OCI-M2 (cell line): ENCODE measurements at regions not wholly inside any gene's neighbourhood (a gene's known extent, or its start where the extent isn't known, plus 50 kb on each side); places are given as distances from the start of the nearest gene placed in this dataset.

Experiments used
- DNase-seq: peaks from one replicate; lab custom pipeline; 2025; ENCODE audit not compliant: unreplicated experiment; lab: John Stamatoyannopoulos, UW

DNA sequence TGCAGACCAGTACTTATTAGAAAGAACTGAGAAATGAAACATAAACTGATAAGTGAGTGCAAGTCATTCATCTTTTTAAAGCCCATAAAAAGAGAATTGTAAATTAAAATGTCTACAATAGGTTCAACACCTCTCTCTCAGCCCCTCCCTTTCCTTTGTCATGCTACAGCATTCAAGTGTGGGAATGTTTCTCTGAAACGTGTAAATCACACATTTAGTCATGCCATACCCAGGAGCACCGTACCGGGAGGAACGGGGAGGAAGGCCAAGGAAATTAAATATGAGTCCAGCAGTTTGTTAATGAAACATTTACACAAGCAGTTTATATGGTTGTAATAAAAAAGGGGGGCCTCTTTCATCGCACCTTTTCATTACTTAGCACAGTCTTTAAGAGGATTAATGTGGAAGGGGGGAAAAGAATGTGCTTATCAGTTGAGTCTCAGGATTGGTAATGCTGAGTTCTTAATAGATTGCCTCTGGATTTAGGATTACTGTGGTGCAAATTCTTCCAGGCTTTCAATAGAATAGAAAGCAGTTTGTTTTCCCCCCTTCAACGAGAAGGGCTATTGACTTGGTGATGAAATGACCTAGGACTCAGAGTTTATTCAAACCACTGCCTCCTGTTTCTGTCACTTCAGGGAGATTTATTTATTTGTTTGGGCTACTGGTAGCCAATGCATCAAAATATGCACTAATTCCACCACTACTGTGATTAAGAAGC lies 176.0 kb upstream of the ZNF608 start:
- DNase-seq, result no peak

DNA sequence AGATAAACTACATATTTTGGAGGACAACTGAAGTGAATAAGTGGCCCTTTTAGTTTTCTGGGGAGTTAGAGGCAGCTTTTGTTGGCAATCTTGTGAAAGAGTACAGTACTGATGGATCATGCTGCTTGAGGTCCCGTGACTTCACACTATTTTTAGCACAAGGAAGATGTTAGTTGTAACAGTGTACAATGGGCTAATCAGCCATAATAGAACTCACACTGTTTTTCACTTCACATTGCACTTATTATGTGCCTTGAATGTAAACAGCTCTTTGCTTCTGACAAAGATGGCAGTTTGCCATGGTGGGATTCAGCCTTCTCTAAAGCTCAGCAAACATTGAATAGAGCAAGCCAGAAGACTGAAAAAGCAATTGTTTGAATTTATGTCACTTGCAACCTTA lies 176.7 kb upstream of the ZNF608 start:
- DNase-seq, result no peak

DNA sequence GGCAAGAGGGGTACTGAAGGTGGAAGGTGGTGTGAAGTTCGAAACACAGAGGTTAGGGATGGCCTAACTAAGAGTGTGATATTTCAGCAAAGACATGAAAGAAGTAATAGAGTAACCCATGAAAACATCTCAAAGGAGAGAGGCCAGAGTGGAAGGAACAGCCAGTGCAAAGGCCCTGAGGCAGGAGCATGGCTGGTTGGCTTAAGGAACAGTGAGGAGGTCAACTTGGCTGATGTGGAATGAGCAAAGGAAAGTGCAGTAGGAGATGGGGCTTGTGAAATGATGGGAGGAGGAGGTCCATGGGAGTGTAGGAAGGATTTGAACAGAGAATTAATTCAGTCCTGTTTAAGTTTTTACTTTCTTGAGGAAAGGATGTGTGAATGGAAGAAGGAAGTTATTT lies 178.3 kb upstream of the ZNF608 start:
- DNase-seq, result no peak

DNA sequence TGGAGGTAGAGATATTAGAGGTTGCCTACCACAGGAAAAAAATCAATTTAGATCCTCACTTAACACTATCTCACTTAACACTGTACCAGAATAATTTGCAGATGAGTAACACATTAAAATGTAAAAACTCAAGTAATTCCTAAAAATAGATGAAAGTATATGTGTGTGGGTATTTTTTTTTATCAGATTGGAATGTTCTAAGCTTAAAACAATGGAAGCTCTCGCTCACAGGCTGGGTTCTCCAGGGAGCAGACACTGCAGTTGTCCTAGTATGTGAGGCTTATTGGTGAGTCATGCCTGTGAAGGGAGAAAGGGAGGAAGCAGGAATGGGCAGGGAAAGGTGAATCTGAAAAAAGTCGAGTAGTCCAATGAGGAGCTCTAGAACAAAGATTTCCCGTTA lies 181.3 kb upstream of the ZNF608 start:
- no peak for DNase-seq

DNA sequence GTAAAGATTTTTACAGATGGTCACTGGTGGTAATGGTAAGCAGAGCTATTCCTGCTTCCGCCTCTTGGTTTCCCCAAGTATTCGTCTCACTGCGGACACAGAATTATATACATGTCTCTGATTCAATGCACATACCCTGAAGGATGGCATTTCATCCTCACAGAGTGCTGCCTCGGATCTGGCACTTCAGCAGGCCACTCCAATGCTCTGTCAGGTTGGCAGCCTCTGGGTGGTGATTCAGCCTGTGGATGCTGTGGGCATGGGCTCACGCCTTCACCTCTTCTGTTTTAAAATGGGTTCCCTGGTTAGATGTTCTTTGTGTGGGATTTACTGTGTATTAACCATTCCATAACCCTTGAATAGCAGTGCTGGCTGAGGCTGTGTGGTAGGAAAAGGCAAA lies 182.6 kb upstream of the ZNF608 start:
- DNase-seq, result no peak

DNA sequence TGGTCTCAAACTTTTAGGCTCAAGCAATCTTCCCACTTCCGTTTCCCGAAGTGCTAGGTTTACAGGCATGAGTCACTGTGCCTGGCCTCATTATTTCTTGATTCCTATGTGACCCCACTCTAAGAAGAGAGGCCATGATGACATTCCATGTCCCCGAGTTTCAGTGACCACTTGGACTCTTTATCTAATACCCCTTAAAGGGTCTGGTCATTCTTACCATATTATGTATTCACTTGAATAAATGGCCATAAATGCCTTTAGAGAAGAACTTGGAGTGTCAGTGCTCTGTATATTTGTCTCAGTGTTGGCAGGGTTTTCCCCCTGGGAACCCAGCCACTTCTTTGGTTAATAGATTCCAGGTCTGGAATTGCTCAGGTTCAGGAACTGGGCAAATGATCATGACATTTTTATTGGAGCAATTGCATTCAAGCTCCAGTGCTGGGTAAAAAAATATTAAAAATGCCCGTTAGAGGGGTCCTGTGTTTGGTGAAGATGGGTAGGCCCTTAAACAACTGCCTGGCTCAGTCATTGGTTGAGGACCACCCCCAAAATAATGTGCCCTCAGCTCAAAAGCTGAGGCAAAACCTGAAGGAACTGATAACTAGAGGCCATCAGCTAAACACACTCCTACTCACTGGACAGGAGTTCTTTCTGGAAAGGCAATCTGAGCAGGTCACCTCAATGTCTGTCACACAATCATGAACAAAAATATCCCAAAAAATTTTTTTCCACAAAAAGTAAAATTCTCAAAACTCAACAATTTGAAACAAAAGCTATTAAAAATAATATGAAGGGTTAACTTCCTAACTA lies 186.6 kb upstream of the ZNF608 start:
- no peak for DNase-seq

DNA sequence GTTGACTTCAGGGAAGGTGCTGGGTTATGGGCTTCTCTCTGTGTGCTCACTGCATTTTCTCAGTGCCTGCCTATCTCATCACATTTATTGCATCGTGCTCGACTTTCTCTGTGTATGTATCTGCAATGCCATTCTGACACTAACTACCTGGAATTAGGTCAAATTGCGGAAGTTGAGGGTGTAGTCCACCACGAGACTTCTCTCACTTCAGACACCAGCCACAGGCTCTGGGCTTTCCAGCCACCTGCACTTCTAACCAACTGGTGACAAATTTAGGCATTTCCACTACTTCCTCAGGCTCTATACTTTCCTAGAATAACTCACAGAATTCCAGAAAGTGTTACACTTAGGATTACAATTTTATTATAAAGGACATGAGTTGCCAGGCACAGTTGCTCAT lies 188.6 kb upstream of the ZNF608 start:
- DNase-seq, result no peak

DNA sequence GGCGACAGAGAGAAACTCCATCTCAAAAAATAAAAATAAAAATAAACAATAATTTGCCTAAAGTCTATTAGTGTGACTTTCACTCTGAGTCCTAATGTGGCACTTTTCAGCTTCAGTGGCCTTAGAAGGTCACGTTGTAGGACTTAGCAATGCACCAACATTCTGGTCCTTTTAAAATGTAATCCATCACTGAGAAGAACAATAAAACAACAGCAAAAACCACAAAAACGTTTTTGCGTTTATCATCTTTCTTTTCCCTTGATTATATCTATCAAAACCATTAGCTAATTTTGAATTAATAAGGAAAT lies 190.1 kb upstream of the ZNF608 start:
- DNase-seq, result no peak

DNA sequence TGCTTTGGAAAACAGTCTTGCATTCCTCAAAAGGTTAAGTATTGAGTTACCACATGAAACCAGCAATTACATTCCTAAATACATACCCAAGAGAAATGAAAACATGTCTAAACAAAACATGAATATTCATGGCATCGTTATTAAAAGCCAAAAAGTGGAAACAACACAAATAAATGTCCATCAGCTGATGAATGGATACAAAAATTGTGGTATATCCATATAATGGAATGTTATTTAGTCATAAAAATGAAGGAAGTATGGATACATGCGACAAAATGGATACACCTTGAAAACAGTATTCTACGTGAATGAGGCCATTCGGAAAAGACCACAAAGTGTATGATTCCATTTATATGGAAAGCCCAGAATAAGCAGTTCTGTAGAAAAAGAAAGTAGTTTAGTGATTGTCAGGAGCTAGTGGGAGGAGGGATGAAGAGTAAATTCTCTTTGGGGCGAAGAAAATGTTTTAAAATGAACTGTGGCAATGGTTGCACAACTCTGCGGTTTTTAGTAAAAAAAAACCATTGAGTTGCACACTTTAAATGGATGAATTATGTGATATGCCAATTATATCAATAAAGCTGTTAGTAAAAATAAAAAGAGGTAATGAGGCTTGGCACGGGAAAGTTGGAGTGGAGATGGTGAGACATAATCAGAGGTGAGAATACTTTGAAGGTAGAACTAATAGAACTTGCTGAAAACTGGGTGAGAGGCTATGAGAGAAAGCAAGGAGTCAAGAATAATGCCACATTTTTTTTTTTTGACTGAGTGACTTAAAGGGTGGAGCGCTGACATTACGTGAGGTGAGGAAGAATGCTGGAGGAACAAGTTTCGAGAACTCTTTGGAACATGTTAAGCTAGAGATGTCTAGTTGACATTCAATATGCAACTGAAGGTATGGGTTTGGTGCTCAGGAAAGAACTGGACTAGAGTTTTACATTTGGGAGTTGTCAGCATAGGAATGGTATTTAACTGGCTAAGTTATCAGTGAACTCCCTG lies 194.9 kb upstream of the ZNF608 start:
- no peak for DNase-seq

DNA sequence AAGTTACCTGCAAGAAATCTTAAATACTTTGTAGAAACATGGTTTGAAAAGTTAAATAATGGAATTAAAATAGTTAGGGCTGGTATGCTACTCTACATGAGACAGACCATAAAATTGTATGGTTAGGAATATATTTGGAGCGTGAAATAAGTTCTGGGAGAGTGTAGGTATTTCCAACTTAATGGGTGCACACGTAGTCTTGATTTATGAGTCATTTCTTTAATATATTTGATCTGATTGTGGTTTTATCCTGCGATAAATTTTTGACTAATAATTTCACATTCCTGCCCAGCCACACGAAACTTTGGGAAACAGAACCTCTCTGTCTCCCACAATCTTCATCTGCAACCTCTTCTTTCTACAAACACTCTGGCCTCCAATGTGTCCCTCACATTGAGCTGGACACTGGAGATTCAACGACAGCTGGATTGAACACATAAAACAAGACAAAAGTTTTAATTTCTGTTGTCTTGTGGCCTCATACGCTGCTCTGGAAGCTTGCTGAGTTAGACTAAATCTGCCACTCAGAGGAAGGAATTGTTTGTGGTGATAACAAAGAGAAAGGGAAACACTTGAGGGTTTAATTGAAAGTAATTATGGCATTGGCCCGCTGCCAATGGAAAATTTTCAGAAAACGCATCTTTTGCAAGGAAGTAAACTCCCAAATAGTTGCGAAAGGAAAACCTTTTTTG lies 201.8 kb upstream of the ZNF608 start:
- no peak for DNase-seq

DNA sequence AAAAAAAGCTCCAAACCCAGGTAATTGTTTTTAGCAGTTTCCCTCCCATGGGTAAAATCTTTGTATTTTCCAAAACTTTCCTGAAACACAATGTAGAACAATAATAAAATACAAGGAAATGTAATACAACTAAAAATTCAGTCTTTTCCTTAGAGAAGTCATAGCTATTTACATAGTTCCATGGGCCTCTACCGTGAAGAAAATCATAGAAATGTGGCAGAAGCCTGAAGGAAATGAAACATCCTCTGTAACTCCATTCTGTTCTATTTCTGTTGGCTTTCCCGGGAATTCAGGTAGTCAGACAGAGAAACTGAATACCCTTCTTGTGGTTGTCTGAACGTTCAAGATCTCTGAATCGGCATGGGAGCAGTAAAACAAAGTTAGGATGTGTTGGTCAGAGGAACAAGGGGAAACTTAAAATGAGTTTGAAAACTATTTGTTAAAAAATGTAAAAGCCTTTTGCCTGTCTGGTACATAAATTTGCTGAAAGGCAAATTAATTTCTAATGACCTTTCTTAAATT lies 202.4 kb upstream of the ZNF608 start:
- no peak for DNase-seq

DNA sequence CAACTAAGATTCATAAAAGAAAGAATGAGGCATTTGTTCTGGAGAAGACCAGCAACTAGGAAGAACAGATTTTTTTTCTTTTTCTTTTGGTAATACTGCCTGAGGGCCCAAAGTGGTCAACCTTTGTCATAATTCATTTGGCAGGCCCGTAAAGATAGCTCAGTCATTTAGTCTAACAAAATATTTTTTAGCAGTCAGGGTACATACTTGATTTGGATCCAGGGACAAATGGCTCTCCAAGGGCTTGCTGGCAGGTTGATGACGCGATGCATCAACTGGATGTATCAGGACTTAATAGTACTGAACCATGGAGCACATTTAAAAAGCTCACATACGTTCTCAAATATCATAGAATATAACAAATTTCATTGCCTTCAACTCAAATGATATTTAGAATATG lies 203.4 kb upstream of the ZNF608 start:
- DNase-seq, result no peak

DNA sequence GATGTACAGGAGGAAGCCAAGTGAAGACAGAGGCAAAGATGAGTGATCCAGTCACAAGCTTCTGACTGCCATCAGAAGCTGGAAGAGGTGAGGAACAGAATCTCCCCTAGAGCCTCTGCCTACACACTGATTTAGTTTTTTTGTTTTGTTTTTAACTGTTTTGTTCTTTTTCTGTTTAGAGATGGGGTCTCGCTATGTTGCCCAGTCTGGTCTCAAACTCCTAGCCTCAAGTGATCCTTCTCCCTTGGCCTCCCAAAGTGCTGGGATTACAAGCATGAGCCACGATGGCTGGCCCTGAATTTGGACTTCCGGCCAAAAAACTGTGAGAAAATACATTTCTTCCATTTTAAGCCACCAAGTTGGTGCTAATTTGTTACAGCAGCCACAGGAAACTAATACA lies 204.7 kb upstream of the ZNF608 start:
- no peak for DNase-seq

DNA sequence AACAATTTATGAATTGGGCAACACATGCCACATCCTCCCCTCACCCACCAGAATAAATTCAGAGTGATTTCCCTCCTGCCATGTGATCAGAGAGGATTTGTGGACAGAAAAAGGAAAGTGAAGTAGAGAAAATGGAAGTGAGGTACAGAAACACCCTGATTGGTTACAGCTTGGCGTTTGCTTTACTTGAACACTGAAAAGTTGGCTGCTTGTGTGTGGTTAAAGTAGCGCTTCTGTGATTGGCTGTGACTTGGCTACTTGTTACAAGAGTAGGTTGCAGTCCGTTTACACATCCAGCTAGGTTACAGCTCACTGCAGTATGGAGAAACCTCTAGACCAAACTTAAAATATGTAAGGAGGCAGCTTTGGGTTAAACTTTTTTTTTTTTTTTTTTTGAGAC lies 205.2 kb upstream of the ZNF608 start:
- no peak for DNase-seq

DNA sequence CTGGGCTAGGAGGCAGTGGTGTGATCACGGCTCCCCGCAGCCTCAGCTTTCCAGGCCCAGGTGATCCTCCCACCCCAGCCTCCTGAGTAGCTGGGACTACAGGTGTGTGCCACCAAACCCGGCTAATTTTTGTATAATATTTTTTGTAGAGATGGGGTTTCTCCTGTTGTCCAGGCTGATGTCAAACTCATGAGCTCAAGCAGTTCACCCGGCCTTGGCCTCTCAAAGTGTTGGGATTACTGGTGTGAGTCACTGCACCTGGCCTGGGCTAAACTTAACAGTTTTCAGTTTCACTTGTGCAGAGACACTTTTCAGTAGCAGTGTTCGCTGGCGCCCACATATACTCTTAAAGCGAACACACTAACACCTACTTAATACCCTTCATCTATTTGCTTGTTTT lies 205.6 kb upstream of the ZNF608 start:
- DNase-seq, result no peak

DNA sequence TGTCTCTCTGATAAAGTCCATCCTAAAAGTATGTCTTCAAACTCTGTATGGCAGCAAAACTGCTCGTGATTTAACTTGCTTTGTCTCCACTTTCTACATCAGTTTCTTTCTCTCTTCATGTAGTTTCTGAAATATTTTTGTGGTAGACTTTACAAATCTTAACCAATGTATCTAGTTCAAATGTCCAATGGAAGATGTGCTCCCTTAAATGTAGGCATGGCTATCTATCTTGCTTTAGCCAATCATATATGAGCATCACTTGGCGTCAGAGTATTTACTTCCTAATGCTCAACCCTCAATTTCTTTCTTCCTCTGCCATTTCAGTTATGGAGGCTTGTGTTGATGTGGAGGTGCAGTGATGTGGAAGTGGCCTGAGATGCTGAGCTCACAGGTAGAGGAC lies 206.1 kb upstream of the ZNF608 start:
- no peak for DNase-seq

DNA sequence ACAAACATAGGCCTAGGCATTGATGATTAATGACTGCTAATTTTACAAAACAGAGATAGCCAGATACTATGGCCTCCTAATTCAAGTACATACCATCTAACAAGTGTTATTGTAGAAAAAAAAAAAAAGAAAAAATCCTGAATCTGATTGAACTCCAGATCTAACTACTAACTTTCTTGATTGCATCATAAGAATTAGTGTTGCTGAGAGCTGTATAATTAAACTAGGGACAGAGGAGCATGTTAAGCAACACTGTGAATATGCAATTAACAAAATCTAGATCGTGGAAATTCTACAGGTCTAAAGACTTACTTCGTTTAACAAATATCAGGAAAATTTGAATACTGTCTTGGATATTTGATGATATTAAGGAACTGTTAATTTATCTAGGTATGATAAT lies 208.3 kb upstream of the ZNF608 start:
- DNase-seq, result no peak

DNA sequence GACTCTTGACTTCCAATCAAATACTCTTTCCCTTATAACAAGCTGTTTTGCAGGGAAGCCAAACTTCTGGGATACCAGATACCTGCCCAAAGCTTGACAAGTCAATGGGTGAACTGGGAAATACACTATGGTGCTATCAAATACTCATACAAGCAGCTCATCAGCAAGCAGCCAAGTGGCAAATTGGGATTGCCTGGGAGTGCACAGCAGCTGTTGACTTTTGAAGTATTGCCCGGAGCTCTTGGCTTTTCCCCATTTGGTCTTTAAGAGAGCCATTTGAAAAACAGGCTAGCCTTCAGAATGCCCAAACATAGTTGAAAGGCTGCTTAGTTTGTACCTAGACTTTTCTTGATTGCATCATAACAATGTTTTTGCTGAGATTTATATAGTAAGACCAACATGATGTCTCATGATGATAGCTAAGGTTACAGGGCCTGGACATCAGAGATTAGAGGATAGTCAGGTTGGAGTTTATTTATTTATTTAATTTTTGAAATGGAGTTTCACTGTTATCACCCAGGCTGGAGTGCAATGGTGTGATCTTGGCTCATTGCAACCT lies 210.1 kb upstream of the ZNF608 start:
- no peak for DNase-seq

DNA sequence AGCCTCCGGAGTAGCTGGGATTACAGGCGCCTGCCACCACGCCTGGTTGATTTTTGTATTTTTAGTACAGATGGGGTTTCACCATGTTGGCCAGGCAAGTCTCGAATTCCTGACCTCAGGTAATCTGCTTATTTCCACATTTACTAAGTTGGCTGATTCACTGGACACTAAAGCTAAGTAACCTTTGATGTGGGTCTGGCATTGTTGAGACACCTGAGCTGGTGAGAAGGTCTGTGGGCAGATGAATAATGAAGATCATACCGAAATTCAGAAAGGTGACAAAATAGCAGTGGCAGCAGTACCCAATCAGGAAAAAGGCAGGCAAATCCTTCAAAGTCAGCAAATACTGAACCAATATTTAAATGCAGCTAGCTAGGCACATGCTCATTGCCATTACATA lies 210.6 kb upstream of the ZNF608 start:
- DNase-seq, result no peak

DNA sequence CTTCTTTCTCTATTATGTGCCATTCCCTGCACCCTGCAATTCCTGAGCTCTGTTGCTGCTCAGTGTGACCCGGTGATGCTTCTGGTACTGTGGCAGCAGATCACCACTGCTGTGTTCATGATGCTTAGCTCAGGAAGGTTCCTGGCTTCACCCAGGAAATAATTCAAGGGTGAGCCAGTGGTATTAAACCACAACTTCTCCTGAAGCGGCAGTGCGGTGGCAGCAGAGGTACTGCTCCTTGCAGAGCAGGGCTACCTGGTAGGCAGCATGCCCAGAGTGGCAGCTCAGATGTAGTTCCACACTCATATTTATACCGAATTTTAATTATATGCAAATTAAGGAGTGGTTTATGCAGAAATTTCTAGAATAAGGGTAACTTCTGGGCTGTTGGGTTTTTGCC lies 213.8 kb upstream of the ZNF608 start:
- no peak for DNase-seq

DNA sequence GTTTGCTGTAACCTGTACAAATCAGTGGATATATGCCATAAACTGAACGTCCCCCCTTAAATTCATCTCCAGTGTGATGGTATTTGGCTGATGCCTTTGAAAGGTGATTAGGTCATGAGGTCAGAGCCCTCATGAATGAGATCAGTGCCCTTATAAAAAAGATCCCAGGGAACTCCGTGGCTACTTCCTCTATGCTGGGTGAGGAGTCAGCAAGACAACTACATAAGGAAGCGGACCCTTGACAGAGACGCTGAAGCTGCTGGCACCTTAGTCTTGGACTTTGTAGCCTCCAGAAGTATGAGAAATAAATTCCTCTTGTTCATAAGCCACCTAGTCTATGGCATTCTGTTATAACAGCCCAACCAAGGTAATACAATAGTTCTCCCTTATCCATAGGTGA lies 215.1 kb upstream of the ZNF608 start:
- no peak for DNase-seq
